CD4-positive, alpha-beta T cell (primary cell): ENCODE measurements at regions not wholly inside any gene's neighbourhood (a gene's known extent, or its start where the extent isn't known, plus 50 kb on each side); places are given as distances from the start of the nearest gene placed in this dataset.

Experiments
- ATAC-seq: fragments of 200-7000 bp; cut with Tn5 transposase; one replicate; pipeline ENCODE4 v1.10.0; 2022; ENCODE audit warnings: mild to moderate bottlenecking; ENCODE audit not compliant: poor library complexity
- CTCF ChIA-PET: fragments of 350-600 bp; sonication (Branson Sonifier 250); formaldehyde crosslinking; loops from one replicate; lab custom pipeline; 2021; ENCODE audit warnings: antibody characterized with exemption, inconsistent platforms; lab: Charles Lee
- POLR2A ChIA-PET: fragments of 350-600 bp; sonication (Branson Sonifier 250); formaldehyde crosslinking; loops from one replicate; lab custom pipeline; 2021; ENCODE audit warnings: antibody characterized with exemption, inconsistent platforms; lab: Charles Lee
- DNase-seq, 14 experiments: peaks; one replicate each; pipeline ENCODE4 v3.0.0-alpha.2; 2013 to 2020; ENCODE audit warnings: mixed read lengths in 2 of 14
- H3K27ac ChIP-seq, 2 donors: one replicate each; pipeline versions ENCODE4 v1.5.1 to v1.7.0; 2013; ENCODE audit warnings: low read length in 2 of 2, low read depth in 1 of 2, mild to moderate bottlenecking in 1 of 2
- H3K27me3 ChIP-seq, 2 experiments: 1 replicate in 1 of 2; 2 replicates in 1 of 2; pipeline versions ENCODE4 v1.6.1 to v1.7.0; 2013; ENCODE audit warnings: low read length in 2 of 2, control low read depth in 1 of 2, mild to moderate bottlenecking in 1 of 2, moderate library complexity in 1 of 2; ENCODE audit not compliant: insufficient read depth in 2 of 2, control insufficient read depth in 1 of 2
- H3K36me3 ChIP-seq: one replicate; pipeline ENCODE4 v1.6.1; 2013; ENCODE audit warnings: low read length, control low read depth; ENCODE audit not compliant: insufficient read depth
- H3K4me1 ChIP-seq: one replicate; pipeline ENCODE4 v1.6.1; 2013; ENCODE audit warnings: low read length, control low read depth; ENCODE audit not compliant: insufficient read depth
- H3K4me3 ChIP-seq: one replicate; pipeline ENCODE4 v1.5.1; 2013; ENCODE audit warnings: mild to moderate bottlenecking, low read length, moderate library complexity
- H3K9me3 ChIP-seq, 2 experiments: 1 replicate in 1 of 2; 2 replicates in 1 of 2; pipeline versions ENCODE4 v1.6.1 to v1.7.0; 2013; ENCODE audit warnings: low read length in 2 of 2, mild to moderate bottlenecking in 2 of 2, control low read depth in 1 of 2, moderate library complexity in 1 of 2; ENCODE audit not compliant: control insufficient read depth in 1 of 2, insufficient read depth in 1 of 2
- H3K27ac Mint-ChIP-seq: one replicate; pipeline ENCODE4 v1.8.0; 2020; ENCODE audit warnings: mixed read lengths
- H3K27me3 Mint-ChIP-seq: one replicate; pipeline ENCODE4 v1.8.0; 2021; ENCODE audit warnings: mixed read lengths
- H3K36me3 Mint-ChIP-seq: one replicate; pipeline ENCODE4 v1.8.0; 2021; ENCODE audit warnings: low read depth, mixed read lengths
- H3K4me1 Mint-ChIP-seq: one replicate; pipeline ENCODE4 v1.8.0; 2021; ENCODE audit warnings: low read depth, mixed read lengths
- H3K4me3 Mint-ChIP-seq: one replicate; pipeline ENCODE4 v1.8.0; 2020; ENCODE audit warnings: mild to moderate bottlenecking, mixed read lengths
- H3K9me3 Mint-ChIP-seq: one replicate; pipeline ENCODE4 v1.8.0; 2020; ENCODE audit warnings: mixed read lengths
- intact Hi-C, 2 experiments: fragments of 100-400 bp; cut with DNase I in 1 of 2; cut with micrococcal nuclease in 1 of 2; formaldehyde crosslinking; loops; one replicate each; pipeline versions ENCODE4 v1.15.1 to v1.9.0; 2023 to 2025; cut with DNase I, micrococcal nuclease
- TF ChIP-seq, protein P1 (sequence below): fragments of 200-600 bp; IDR thresholded peaks from one replicate; pipeline ENCODE4 v1.8.0; 2022; ENCODE audit warnings: antibody characterized with exemption, mild to moderate bottlenecking

DNA sequence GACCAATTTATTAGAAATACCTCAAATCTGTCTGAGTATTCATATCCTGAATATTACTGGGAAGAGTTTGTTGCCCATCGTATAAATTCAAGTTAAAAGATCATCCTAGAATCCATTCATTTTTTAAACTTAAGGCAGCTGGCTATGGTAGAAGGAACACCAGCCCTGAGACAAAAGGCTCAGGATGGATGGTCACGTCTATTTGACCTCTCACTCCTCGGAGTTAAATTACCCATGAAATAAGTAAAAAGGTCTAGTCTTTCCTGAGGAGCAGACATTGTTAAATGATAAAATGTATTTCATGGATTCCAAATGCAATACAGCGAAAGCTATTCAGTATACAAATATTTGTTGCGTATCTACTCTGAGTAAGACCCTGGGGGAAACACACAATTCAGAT lies 826.0 kb upstream of the LRATD1 start:
- Mint-ChIP-seq H3K4me1 (no peaks in the 10 kb centered on the region), H3K27me3 (no peaks in the 10 kb centered on the region), H3K27ac (no peak overlapping the region), H3K9me3 (peaks cover 10% of the 10 kb centered on the region), H3K36me3 (no peaks in the 10 kb centered on the region), H3K4me3 (no peak overlapping the region)
- ChIA-PET POLR2A (no interaction called here), CTCF (no interaction called here)
- no peak overlapping the region for H3K4me3 ChIP-seq
- peaks cover 0 to 3% of the 10 kb centered on the region in 2 experiments for H3K9me3 ChIP-seq
- TF ChIP-seq, protein P1, sequence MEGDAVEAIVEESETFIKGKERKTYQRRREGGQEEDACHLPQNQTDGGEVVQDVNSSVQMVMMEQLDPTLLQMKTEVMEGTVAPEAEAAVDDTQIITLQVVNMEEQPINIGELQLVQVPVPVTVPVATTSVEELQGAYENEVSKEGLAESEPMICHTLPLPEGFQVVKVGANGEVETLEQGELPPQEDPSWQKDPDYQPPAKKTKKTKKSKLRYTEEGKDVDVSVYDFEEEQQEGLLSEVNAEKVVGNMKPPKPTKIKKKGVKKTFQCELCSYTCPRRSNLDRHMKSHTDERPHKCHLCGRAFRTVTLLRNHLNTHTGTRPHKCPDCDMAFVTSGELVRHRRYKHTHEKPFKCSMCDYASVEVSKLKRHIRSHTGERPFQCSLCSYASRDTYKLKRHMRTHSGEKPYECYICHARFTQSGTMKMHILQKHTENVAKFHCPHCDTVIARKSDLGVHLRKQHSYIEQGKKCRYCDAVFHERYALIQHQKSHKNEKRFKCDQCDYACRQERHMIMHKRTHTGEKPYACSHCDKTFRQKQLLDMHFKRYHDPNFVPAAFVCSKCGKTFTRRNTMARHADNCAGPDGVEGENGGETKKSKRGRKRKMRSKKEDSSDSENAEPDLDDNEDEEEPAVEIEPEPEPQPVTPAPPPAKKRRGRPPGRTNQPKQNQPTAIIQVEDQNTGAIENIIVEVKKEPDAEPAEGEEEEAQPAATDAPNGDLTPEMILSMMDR, result no peak
- no peak overlapping the region for H3K27ac ChIP-seq
- intact Hi-C loops, result no loop called here
- no peaks in the 10 kb centered on the region for H3K4me1 ChIP-seq
- no peaks in the 10 kb centered on the region for H3K27me3 ChIP-seq
- no peak for ATAC-seq
- no peaks in the 10 kb centered on the region for H3K36me3 ChIP-seq
- DNase-seq, result no peak

DNA sequence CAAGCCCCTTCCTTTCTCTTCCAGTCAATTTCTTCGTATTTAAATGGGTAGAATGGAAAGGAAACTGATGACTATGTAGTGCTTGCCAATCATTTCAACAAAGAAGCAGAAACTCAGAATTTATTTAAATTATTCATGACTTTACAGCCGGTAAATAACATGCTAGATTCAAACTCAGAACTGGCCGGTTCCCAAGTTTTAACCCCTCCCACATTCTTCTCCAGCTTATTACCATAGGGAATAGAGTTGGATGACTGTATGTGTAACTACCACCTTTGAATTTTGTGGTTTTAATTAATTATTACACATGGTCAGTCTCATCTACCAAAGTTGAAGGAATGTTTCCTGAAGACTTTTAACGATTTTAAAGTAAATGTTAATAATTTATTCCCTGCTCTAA lies 819.3 kb upstream of the LRATD1 start:
- no peaks in the 10 kb centered on the region for H3K36me3 Mint-ChIP-seq
- TF ChIP-seq, protein P1, result no peak
- ATAC-seq, result no peak
- H3K27ac Mint-ChIP-seq, result no peak overlapping the region
- no peaks in the 10 kb centered on the region for H3K27me3 Mint-ChIP-seq
- no peaks in the 10 kb centered on the region for H3K9me3 Mint-ChIP-seq
- intact Hi-C loops, result no loop called here
- Histone ChIP-seq H3K9me3 (no peaks in the 10 kb centered on the region), H3K4me1 (no peaks in the 10 kb centered on the region), H3K4me3 (no peak overlapping the region), H3K36me3 (no peaks in the 10 kb centered on the region), H3K27me3 (no peaks in the 10 kb centered on the region), H3K27ac (no peak overlapping the region)
- H3K4me3 Mint-ChIP-seq, result no peak overlapping the region
- DNase-seq, result no peak
- ChIA-PET POLR2A (interaction anchor here (0.6 kb wide), 1 partner anchor 14 kb away, joined by 3 read pairs; no protein-coding TSS in a partner anchor), CTCF (no interaction called here)
- no peaks in the 10 kb centered on the region for H3K4me1 Mint-ChIP-seq

DNA sequence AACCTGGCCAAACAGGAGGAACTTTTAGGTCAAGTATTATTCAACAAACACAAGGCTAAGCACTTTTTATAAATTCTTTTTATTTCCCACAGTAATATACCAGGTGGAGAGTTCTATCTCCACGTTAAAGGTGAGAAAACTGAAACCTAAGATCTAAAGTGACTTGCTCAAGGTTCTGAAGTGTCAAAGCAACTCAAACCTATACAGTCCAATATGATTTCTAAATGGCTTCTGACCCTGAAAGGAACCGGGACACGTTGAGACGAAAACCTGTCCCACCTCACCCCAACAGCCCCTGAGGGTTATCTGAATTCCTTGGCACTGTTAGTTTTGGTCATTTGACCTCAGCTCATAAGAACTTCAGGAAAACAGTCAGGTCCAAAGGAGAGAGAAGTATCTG lies 814.5 kb upstream of the LRATD1 start:
- H3K27me3 ChIP-seq, result no peaks in the 10 kb centered on the region
- H3K36me3 ChIP-seq, result no peaks in the 10 kb centered on the region
- intact Hi-C loops, result no loop called here
- H3K4me1 ChIP-seq, result no peaks in the 10 kb centered on the region
- TF ChIP-seq, protein P1, result no peak
- DNase-seq, result no peak
- no peaks in the 10 kb centered on the region for H3K4me1 Mint-ChIP-seq
- H3K4me3 Mint-ChIP-seq, result no peak overlapping the region
- ATAC-seq, result no peak
- H3K4me3 ChIP-seq, result no peak overlapping the region
- H3K9me3 ChIP-seq, result no peaks in the 10 kb centered on the region
- no peaks in the 10 kb centered on the region for H3K36me3 Mint-ChIP-seq
- no peak overlapping the region for H3K27ac ChIP-seq
- no peaks in the 10 kb centered on the region for H3K9me3 Mint-ChIP-seq
- ChIA-PET POLR2A (no interaction called here), CTCF (no interaction called here)
- no peaks in the 10 kb centered on the region for H3K27me3 Mint-ChIP-seq
- no peak overlapping the region for H3K27ac Mint-ChIP-seq
